Loucy (cell line): ENCODE measurements at regions not wholly inside any gene's neighbourhood (a gene's known extent, or its start where the extent isn't known, plus 50 kb on each side); places are given as distances from the start of the nearest gene placed in this dataset.

Experiments used
- CTCF ChIP-seq: fragments of 200-600 bp; sonication (generic); conservative IDR thresholded peaks from 2 replicates; pipeline ENCODE4 v1.5.1; 2014; ENCODE audit warnings: mild to moderate bottlenecking, antibody characterized with exemption, low read length
- EZH2phosphoT487 ChIP-seq: fragments of 200-600 bp; IDR thresholded peaks from 2 replicates; pipeline ENCODE4 v1.6.1; 2018; ENCODE audit warnings: antibody characterized with exemption, mild to moderate bottlenecking, moderate library complexity, borderline replicate concordance

GRCh38 chr2:145569108-145569507, 1049.2 kb upstream of the ZEB2 start:
- TF ChIP-seq CTCF: no peak
- TF ChIP-seq EZH2phosphoT487: no peak
